OCI-LY7 (cell line): ENCODE measurements at regions not wholly inside any gene's neighbourhood (a gene's known extent, or its start where the extent isn't known, plus 50 kb on each side); places are given as distances from the start of the nearest gene placed in this dataset.
"Not testable (repeated sequence)": the region's sequence is repeated elsewhere in the genome, so short reads cannot be mapped to it uniquely, and the experiment has no call there.

ENCODE experiments used
- CTCF ChIP-seq: fragments of 200-600 bp; sonication (generic); conservative IDR thresholded peaks from 2 replicates; pipeline ENCODE4 v1.5.1; 2014; ENCODE audit warnings: mild to moderate bottlenecking, antibody characterized with exemption, low read length, moderate library complexity, mixed read lengths
- EZH2phosphoT487 ChIP-seq: fragments of 200-600 bp; sonication (generic); IDR thresholded peaks from 2 replicates; pipeline ENCODE4 v1.6.1; 2018; ENCODE audit warnings: low read depth, borderline replicate concordance, mild to moderate bottlenecking, mixed run types, antibody characterized with exemption, low read length, moderate library complexity, mixed read lengths

GRCh38 chr3:143921176-143921575 is 50.4 kb upstream of the DIPK2A start:
- TF ChIP-seq CTCF, EZH2phosphoT487: not testable (repeated sequence)
